Tibial nerve (tissue), 4 donors: ENCODE measurements at regions not wholly inside any gene's neighbourhood (a gene's known extent, or its start where the extent isn't known, plus 50 kb on each side); places are given as distances from the start of the nearest gene placed in this dataset.

Experiments used
- CTCF ChIP-seq, 5 experiments: fragments of 200-600 bp in 3 of 5; fragments of 450-650 bp in 2 of 5; sonication (generic) in 3 of 5; IDR thresholded peaks; one replicate each; pipeline ENCODE4 v1.5.1; 2016 to 2019; ENCODE audit warnings: antibody characterized with exemption in 5 of 5, mild to moderate bottlenecking in 3 of 5, moderate library complexity in 2 of 5
- EP300 ChIP-seq, 2 donors: sonication (generic); formaldehyde crosslinking; IDR thresholded peaks; one replicate each; pipeline ENCODE4 v1.6.1; 2017; ENCODE audit warnings: antibody characterized with exemption in 2 of 2, mild to moderate bottlenecking in 1 of 2

- TF ChIP-seq CTCF (IDR thresholded peaks at IDR 0.05): no peak
- no peak for TF ChIP-seq EP300 (IDR thresholded peaks at IDR 0.05)
These were observed 68.5 kb downstream of the SLC24A2 start for GRCh38 chr9:19720377-19720776.
